GM23338 (cell line): ENCODE measurements at regions not wholly inside any gene's neighbourhood (a gene's known extent, or its start where the extent isn't known, plus 50 kb on each side); places are given as distances from the start of the nearest gene placed in this dataset.

Source experiments
- ATAC-seq: fragments of 200-7000 bp; cut with Tn5 transposase; 3 replicates; pipeline ENCODE4 v1.9.1; 2020
- DNase-seq: peaks from one replicate; pipeline ENCODE4 v3.0.0-alpha.2; 2015; ENCODE audit warnings: low spot score
- H2AFZ ChIP-seq: fragments of 200-600 bp; sonication (generic); 2 replicates; pipeline ENCODE4 v1.8.0; 2016; ENCODE audit warnings: antibody characterized with exemption, mild to moderate bottlenecking, moderate library complexity
- H3F3A ChIP-seq: fragments of 200-600 bp; sonication (generic); replicated peaks from 2 replicates; pipeline ENCODE4 v1.8.0; 2017; ENCODE audit warnings: antibody characterized with exemption, mixed run types, low read depth
- H3K27ac ChIP-seq: fragments of 200-600 bp; sonication (generic); 2 replicates; pipeline ENCODE4 v1.6.1; 2016; ENCODE audit warnings: low read depth
- H3K27me3 ChIP-seq: fragments of 200-600 bp; sonication (generic); 2 replicates; pipeline ENCODE4 v1.8.0; 2016; ENCODE audit warnings: mild to moderate bottlenecking, mixed run types, moderate library complexity; ENCODE audit not compliant: insufficient read depth
- H3K36me3 ChIP-seq: fragments of 200-600 bp; sonication (generic); 2 replicates; pipeline ENCODE4 v1.8.0; 2016; ENCODE audit warnings: mild to moderate bottlenecking; ENCODE audit not compliant: insufficient read depth
- H3K4me1 ChIP-seq: fragments of 200-600 bp; sonication (generic); 2 replicates; pipeline ENCODE4 v1.8.0; 2016; ENCODE audit warnings: mild to moderate bottlenecking, moderate library complexity; ENCODE audit not compliant: insufficient read depth
- H3K4me2 ChIP-seq: fragments of 200-600 bp; sonication (generic); 2 replicates; pipeline ENCODE4 v1.7.1; 2017; ENCODE audit warnings: mixed run types
- H3K4me3 ChIP-seq: fragments of 200-600 bp; sonication (generic); 2 replicates; pipeline ENCODE4 v1.6.1; 2016; ENCODE audit warnings: mixed run types
- H3K79me2 ChIP-seq: fragments of 200-600 bp; sonication (generic); replicated peaks from 2 replicates; pipeline ENCODE4 v1.8.0; 2017; ENCODE audit warnings: mild to moderate bottlenecking; ENCODE audit not compliant: insufficient read depth
- H3K9me2 ChIP-seq: fragments of 200-600 bp; sonication (generic); 2 replicates; pipeline ENCODE4 v1.8.0; 2017; ENCODE audit not compliant: insufficient read depth
- H4K20me1 ChIP-seq: fragments of 200-600 bp; sonication (generic); replicated peaks from 2 replicates; pipeline ENCODE4 v1.8.0; 2017; ENCODE audit warnings: mild to moderate bottlenecking; ENCODE audit not compliant: insufficient read depth
- H3K27ac Mint-ChIP-seq: 2 replicates; pipeline ENCODE4 v1.8.0; 2020; ENCODE audit warnings: inconsistent platforms, mild to moderate bottlenecking, moderate library complexity, mixed read lengths
- H3K27me3 Mint-ChIP-seq: 3 replicates; pipeline ENCODE4 v1.8.0; 2022; ENCODE audit warnings: low read depth, mild to moderate bottlenecking, moderate library complexity, mixed read lengths, inconsistent platforms; ENCODE audit not compliant: insufficient read depth, poor library complexity
- H3K36me3 Mint-ChIP-seq: 3 replicates; pipeline ENCODE4 v1.8.0; 2021; ENCODE audit warnings: low read depth, mild to moderate bottlenecking, inconsistent platforms, moderate library complexity, mixed read lengths
- H3K4me1 Mint-ChIP-seq: 3 replicates; pipeline ENCODE4 v1.8.0; 2020; ENCODE audit warnings: mild to moderate bottlenecking, inconsistent platforms, mixed read lengths
- H3K4me3 Mint-ChIP-seq: 3 replicates; pipeline ENCODE4 v1.8.0; 2021; ENCODE audit warnings: moderate library complexity, mild to moderate bottlenecking, inconsistent platforms, mixed read lengths
- H3K9me3 Mint-ChIP-seq: 3 replicates; pipeline ENCODE4 v1.8.0; 2020; ENCODE audit warnings: moderate library complexity, mild to moderate bottlenecking, inconsistent platforms, mixed read lengths
- CREB1 ChIP-seq: fragments of 250-450 bp; sonication (Bioruptor Pico); IDR thresholded peaks from 2 replicates; pipeline ENCODE4 v1.5.0; 2020; ENCODE audit warnings: low read depth, mild to moderate bottlenecking, moderate library complexity
- CTCF ChIP-seq, 2 experiments: fragments of 200-600 bp in 1 of 2; sonication (generic) in 1 of 2; conservative IDR thresholded peaks; 2 replicates each; pipeline versions ENCODE4 v1.5.1 to v1.6.1; 2016 to 2017; ENCODE audit warnings: antibody characterized with exemption in 2 of 2, low read depth in 2 of 2, mild to moderate bottlenecking in 2 of 2, moderate library complexity in 1 of 2
- ETS1 ChIP-seq: IDR thresholded peaks from 2 replicates; pipeline ENCODE4 v1.6.1; 2016; ENCODE audit warnings: antibody characterized with exemption
- EZH2 ChIP-seq: fragments of 200-600 bp; sonication (generic); IDR thresholded peaks from one replicate; pipeline ENCODE4 v1.8.0; 2017; ENCODE audit warnings: antibody characterized with exemption, mild to moderate bottlenecking, low read depth; ENCODE audit not compliant: unreplicated experiment
- EZH2phosphoT487 ChIP-seq: fragments of 200-600 bp; sonication (generic); IDR thresholded peaks from one replicate; pipeline ENCODE4 v1.8.1; 2018; ENCODE audit warnings: antibody characterized with exemption; ENCODE audit not compliant: unreplicated experiment
- JUNB ChIP-seq: IDR thresholded peaks from one replicate; pipeline ENCODE4 v1.6.1; 2016; ENCODE audit warnings: antibody characterized with exemption; ENCODE audit not compliant: unreplicated experiment
- NANOG ChIP-seq: IDR thresholded peaks from 2 replicates; pipeline ENCODE4 v1.6.1; 2016; ENCODE audit warnings: antibody characterized with exemption, borderline replicate concordance
- POLR2AphosphoS5 ChIP-seq: IDR thresholded peaks from 2 replicates; pipeline ENCODE4 v1.6.1; 2016; ENCODE audit warnings: antibody characterized with exemption, low read depth
- REST ChIP-seq: IDR thresholded peaks from one replicate; pipeline ENCODE4 v1.6.1; 2018; ENCODE audit warnings: antibody characterized with exemption; ENCODE audit not compliant: unreplicated experiment
- STAT1 ChIP-seq: IDR thresholded peaks from one replicate; pipeline ENCODE4 v1.6.1; 2016; ENCODE audit warnings: antibody characterized with exemption; ENCODE audit not compliant: unreplicated experiment
- ZNF114 ChIP-seq: fragments of 250-450 bp; sonication (Bioruptor Pico); IDR thresholded peaks from 2 replicates; pipeline ENCODE4 v1.5.0; 2020; ENCODE audit warnings: mild to moderate bottlenecking, moderate library complexity
- ZNF331 ChIP-seq: fragments of 250-450 bp; sonication (Bioruptor Pico); IDR thresholded peaks from 2 replicates; pipeline ENCODE4 v1.5.0; 2020; ENCODE audit warnings: low read depth, mild to moderate bottlenecking, moderate library complexity
- ZNF462 ChIP-seq: fragments of 250-450 bp; sonication (Bioruptor Pico); IDR thresholded peaks from 2 replicates; pipeline ENCODE4 v1.5.0; 2020; ENCODE audit warnings: mild to moderate bottlenecking, moderate library complexity

- Histone ChIP-seq H3K27me3 (no peaks in the 10 kb centered on the region), H3K4me1 (no peaks in the 10 kb centered on the region), H3F3A (no peaks in the 10 kb centered on the region), H3K27ac (no peak overlapping the region), H2AFZ (no peak overlapping the region), H3K4me2 (no peak overlapping the region), H4K20me1 (no peaks in the 10 kb centered on the region), H3K79me2 (no peaks in the 10 kb centered on the region), H3K9me2 (peaks cover 3% of the 10 kb centered on the region; the same call in 1 of the 2 replicates), H3K36me3 (no peaks in the 10 kb centered on the region), H3K4me3 (no peak overlapping the region)
- Mint-ChIP-seq H3K27me3 (no peaks in the 10 kb centered on the region), H3K36me3 (no peaks in the 10 kb centered on the region), H3K4me1 (no peaks in the 10 kb centered on the region; the same call in 2 of the 3 replicates), H3K9me3 (no peaks in the 10 kb centered on the region), H3K27ac (no peak overlapping the region), H3K4me3 (no peak overlapping the region)
- TF ChIP-seq CREB1 (CRISPR knock-in tag) = no peak
- TF ChIP-seq ZNF114 = no peak
- no peak for TF ChIP-seq STAT1
- TF ChIP-seq ETS1 = no peak
- TF ChIP-seq NANOG = no peak
- TF ChIP-seq JUNB = no peak
- no peak for TF ChIP-seq EZH2
- TF ChIP-seq ZNF331 (CRISPR knock-in tag) = no peak
- TF ChIP-seq CTCF (conservative IDR thresholded peaks at IDR 0.05; ENCODE audit: low read depth in 2 of 2) = no peak
- TF ChIP-seq POLR2AphosphoS5 = no peak
- TF ChIP-seq ZNF462 = no peak
- no peak for TF ChIP-seq EZH2phosphoT487
- TF ChIP-seq REST = no peak
- DNase-seq (no peak), ATAC-seq (no peak)
These were observed 584.0 kb upstream of the CDH8 start for GRCh38 chr16:62620275-62620674.
